SU-DHL-6 (cell line): ENCODE measurements at regions not wholly inside any gene's neighbourhood (a gene's known extent, or its start where the extent isn't known, plus 50 kb on each side); places are given as distances from the start of the nearest gene placed in this dataset.

Experiments
- H2AFZ ChIP-seq: fragments of 200-600 bp; sonication (generic); 2 replicates; pipeline ENCODE4 v1.6.1; 2014; ENCODE audit warnings: low read depth, mild to moderate bottlenecking, moderate library complexity, mixed read lengths, antibody characterized with exemption, low read length; ENCODE audit not compliant: severe bottlenecking
- H3F3A ChIP-seq: fragments of 200-600 bp; shearing (Covaris generic); 2 replicates; pipeline ENCODE4 v1.6.0; 2016; ENCODE audit warnings: antibody characterized with exemption, mild to moderate bottlenecking; ENCODE audit not compliant: insufficient read depth
- H3K27ac ChIP-seq: fragments of 200-600 bp; sonication (generic); 2 replicates; pipeline ENCODE4 v1.5.1; 2016; ENCODE audit warnings: low read depth, mild to moderate bottlenecking, low read length, moderate library complexity, mixed read lengths
- H3K27me3 ChIP-seq: fragments of 200-600 bp; sonication (generic), shearing (Covaris generic); 2 replicates; pipeline ENCODE4 v1.6.0; 2014; ENCODE audit warnings: mild to moderate bottlenecking, low read length
- H3K36me3 ChIP-seq: fragments of 200-600 bp; sonication (generic); 2 replicates; pipeline ENCODE4 v1.6.1; 2014; ENCODE audit warnings: mild to moderate bottlenecking, low read length, mixed read lengths
- H3K4me2 ChIP-seq: fragments of 300-600, 200-600 bp; shearing (Covaris generic), sonication (generic); 2 replicates; pipeline ENCODE4 v1.6.0; 2014; ENCODE audit warnings: low read length, low read depth, mild to moderate bottlenecking; ENCODE audit not compliant: poor library complexity, severe bottlenecking
- H3K4me3 ChIP-seq: fragments of 200-600 bp; sonication (generic); 2 replicates; pipeline ENCODE4 v1.5.1; 2014; ENCODE audit warnings: antibody characterized with exemption, low read length, mild to moderate bottlenecking, mixed read lengths; ENCODE audit not compliant: insufficient read depth, poor library complexity, severe bottlenecking
- H3K79me2 ChIP-seq: fragments of 200-600 bp; sonication (generic); 2 replicates; pipeline ENCODE4 v1.6.1; 2014; ENCODE audit warnings: mild to moderate bottlenecking, low read length, moderate library complexity; ENCODE audit not compliant: insufficient read depth
- H3K9ac ChIP-seq: fragments of 200-600 bp; sonication (generic); 2 replicates; pipeline ENCODE4 v1.7.0; 2014; ENCODE audit warnings: mild to moderate bottlenecking, low read length
- H3K9me2 ChIP-seq: fragments of 200-600 bp; sonication (generic); replicated peaks from 2 replicates; pipeline ENCODE4 v1.6.1; 2014; ENCODE audit warnings: low read length; ENCODE audit not compliant: insufficient read depth
- H3K9me3 ChIP-seq: fragments of 200-600 bp; sonication (generic); 2 replicates; pipeline ENCODE4 v1.6.1; 2014; ENCODE audit warnings: low read length, mixed read lengths; ENCODE audit not compliant: insufficient read depth
- H4K20me1 ChIP-seq: fragments of 200-600 bp; sonication (generic); 2 replicates; pipeline ENCODE4 v1.6.1; 2014; ENCODE audit warnings: low read depth, mild to moderate bottlenecking, antibody characterized with exemption, low read length, moderate library complexity, mixed read lengths
- EZH2phosphoT487 ChIP-seq: fragments of 200-600 bp; sonication (generic), shearing (Covaris generic); conservative IDR thresholded peaks from 2 replicates; pipeline ENCODE4 v1.6.1; 2018; ENCODE audit warnings: mild to moderate bottlenecking, antibody characterized with exemption, low read length, moderate library complexity, mixed read lengths
- TF ChIP-seq, protein P1 (sequence below): fragments of 200-600 bp; sonication (generic); IDR thresholded peaks from one replicate; pipeline ENCODE4 v1.5.1; 2017; ENCODE audit warnings: antibody characterized with exemption, mild to moderate bottlenecking, low read length, moderate library complexity; ENCODE audit not compliant: insufficient read depth, poor library complexity, severe bottlenecking

DNA sequence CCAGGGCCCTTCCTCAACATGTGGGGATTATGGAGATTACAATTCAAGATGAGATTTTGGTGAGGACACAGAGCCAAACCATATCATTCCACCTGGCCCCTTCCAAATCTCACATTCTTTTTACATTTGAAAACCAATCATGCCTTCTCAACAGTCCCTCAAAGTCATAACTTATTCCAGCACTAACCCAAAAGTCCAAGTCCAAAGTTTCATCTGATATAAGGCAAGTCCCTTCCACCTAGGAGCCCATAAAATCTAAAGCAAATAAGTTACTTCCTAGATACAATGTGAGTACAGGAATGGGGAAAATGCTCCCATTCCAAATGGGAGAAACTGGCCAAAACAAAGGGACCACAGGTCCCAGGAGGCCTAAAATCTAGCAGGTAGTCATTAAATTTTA lies 309.5 kb upstream of the SLITRK3 start:
- no peak overlapping the region for H3K27ac ChIP-seq

DNA sequence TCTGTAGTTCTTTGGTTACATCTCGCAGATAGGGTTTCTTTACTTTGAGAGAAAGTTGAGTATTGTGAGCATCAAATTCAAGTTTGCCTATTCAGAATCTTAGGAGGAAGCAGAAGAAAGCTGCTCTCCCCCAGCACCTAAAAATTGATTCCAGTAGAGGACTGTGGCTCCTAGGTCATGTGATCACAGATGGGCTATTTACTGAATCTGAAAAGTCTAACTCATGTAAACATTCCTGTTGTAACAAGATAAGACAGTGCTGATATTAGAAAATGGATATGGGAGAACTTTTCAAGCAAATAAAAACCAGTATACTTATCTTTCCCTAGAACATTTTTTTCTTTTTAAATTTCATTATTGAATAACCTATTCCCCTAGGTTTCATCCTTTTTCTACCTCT lies 308.4 kb upstream of the SLITRK3 start:
- H3K9me2 ChIP-seq = no peaks in the 10 kb centered on the region
- no peak overlapping the region for H3K9ac ChIP-seq

More for the DNA sequence above, 309.5 kb upstream of the SLITRK3 start:
- H3K9me3 ChIP-seq = peaks cover 4% of the 10 kb centered on the region; the same call in 1 of the 2 replicates
- TF ChIP-seq, protein P1, sequence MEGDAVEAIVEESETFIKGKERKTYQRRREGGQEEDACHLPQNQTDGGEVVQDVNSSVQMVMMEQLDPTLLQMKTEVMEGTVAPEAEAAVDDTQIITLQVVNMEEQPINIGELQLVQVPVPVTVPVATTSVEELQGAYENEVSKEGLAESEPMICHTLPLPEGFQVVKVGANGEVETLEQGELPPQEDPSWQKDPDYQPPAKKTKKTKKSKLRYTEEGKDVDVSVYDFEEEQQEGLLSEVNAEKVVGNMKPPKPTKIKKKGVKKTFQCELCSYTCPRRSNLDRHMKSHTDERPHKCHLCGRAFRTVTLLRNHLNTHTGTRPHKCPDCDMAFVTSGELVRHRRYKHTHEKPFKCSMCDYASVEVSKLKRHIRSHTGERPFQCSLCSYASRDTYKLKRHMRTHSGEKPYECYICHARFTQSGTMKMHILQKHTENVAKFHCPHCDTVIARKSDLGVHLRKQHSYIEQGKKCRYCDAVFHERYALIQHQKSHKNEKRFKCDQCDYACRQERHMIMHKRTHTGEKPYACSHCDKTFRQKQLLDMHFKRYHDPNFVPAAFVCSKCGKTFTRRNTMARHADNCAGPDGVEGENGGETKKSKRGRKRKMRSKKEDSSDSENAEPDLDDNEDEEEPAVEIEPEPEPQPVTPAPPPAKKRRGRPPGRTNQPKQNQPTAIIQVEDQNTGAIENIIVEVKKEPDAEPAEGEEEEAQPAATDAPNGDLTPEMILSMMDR = no peak
- TF ChIP-seq EZH2phosphoT487 = no peak
- no peaks in the 10 kb centered on the region for H3K9me2 ChIP-seq
- H2AFZ ChIP-seq = no peak overlapping the region
- no peak overlapping the region for H3K4me2 ChIP-seq
- H3K36me3 ChIP-seq = no peaks in the 10 kb centered on the region
- no peak overlapping the region for H3K9ac ChIP-seq
- H3K27me3 ChIP-seq = no peaks in the 10 kb centered on the region
- H3K4me3 ChIP-seq = no peak overlapping the region
- H3F3A ChIP-seq = no peaks in the 10 kb centered on the region
- H3K79me2 ChIP-seq = no peaks in the 10 kb centered on the region
- no peaks in the 10 kb centered on the region for H4K20me1 ChIP-seq

DNA sequence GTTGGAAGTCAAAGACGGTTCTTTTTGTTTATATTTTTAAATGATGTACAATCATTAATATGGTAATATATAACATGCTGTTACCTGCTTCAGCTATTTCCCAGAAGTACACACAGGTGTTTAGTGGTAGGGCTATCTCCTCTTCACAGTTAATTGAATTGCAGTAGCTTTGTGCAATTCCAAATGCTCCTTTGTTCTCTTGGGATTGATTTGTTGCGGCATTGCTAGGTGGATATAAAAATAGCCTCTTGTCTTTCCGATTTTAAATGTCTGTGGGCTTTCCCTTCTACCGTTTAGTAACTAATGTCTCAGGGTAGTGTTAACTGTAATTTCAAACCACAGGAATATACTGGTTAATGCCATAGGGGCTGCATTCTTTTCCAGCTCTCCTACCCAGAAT lies 307.6 kb upstream of the SLITRK3 start:
- TF ChIP-seq, protein P1 = no peak
- TF ChIP-seq EZH2phosphoT487 = no peak
- Histone ChIP-seq H3F3A (no peaks in the 10 kb centered on the region), H4K20me1 (no peaks in the 10 kb centered on the region), H3K27me3 (no peaks in the 10 kb centered on the region), H3K79me2 (no peaks in the 10 kb centered on the region), H3K27ac (no peak overlapping the region), H3K4me2 (no peak overlapping the region), H3K9me2 (no peaks in the 10 kb centered on the region), H3K9ac (no peak overlapping the region), H2AFZ (no peak overlapping the region), H3K36me3 (no peaks in the 10 kb centered on the region), H3K9me3 (peaks cover 4% of the 10 kb centered on the region; the same call in 1 of the 2 replicates), H3K4me3 (no peak overlapping the region)

More for the DNA sequence above, 308.4 kb upstream of the SLITRK3 start:
- Histone ChIP-seq H3F3A (no peaks in the 10 kb centered on the region), H3K4me2 (no peak overlapping the region), H2AFZ (no peak overlapping the region), H3K4me3 (no peak overlapping the region), H3K36me3 (no peaks in the 10 kb centered on the region), H3K79me2 (no peaks in the 10 kb centered on the region), H3K9me3 (peaks cover 4% of the 10 kb centered on the region; the same call in 1 of the 2 replicates), H3K27me3 (no peaks in the 10 kb centered on the region), H4K20me1 (no peaks in the 10 kb centered on the region), H3K27ac (no peak overlapping the region)
- TF ChIP-seq, protein P1 = no peak
- TF ChIP-seq EZH2phosphoT487 = no peak
